HEK293 (cell line): ENCODE measurements at regions not wholly inside any gene's neighbourhood (a gene's known extent, or its start where the extent isn't known, plus 50 kb on each side); places are given as distances from the start of the nearest gene placed in this dataset.

Experiments used
- CTCF ChIA-PET: fragments of 350-600 bp; formaldehyde crosslinking; extraction: SDS; loops from one replicate; lab custom pipeline; 2021; ENCODE audit warnings: antibody characterized with exemption; lab: Yijun Ruan, JAX
- POLR2A ChIA-PET: fragments of 300-600 bp; formaldehyde crosslinking; extraction: SDS; loops from one replicate; lab custom pipeline; 2020; ENCODE audit warnings: antibody characterized with exemption, inconsistent platforms; lab: Yijun Ruan, JAX
- H3K27ac ChIP-seq: fragments of 200-500 bp; sonication (Bioruptor generic); 2 replicates; pipeline ENCODE4 v1.5.1; 2014; ENCODE audit warnings: low read depth, low read length, control low read depth, inconsistent platforms; ENCODE audit errors: extremely low read depth
- H3K36me3 ChIP-seq, 2 experiments: fragments of 200-500 bp in 1 of 2; sonication (Bioruptor generic) in 1 of 2; 1 replicate in 1 of 2; 2 replicates in 1 of 2; pipeline ENCODE4 v1.5.1; 2014 to 2017; ENCODE audit warnings: inconsistent platforms in 2 of 2, low read length in 2 of 2; ENCODE audit not compliant: control insufficient read depth in 2 of 2, insufficient read depth in 1 of 2
- H3K4me1 ChIP-seq: fragments of 200-500 bp; sonication (Bioruptor generic); 2 replicates; pipeline ENCODE4 v1.5.1; 2014; ENCODE audit warnings: mild to moderate bottlenecking, low read length, inconsistent platforms; ENCODE audit not compliant: control insufficient read depth, insufficient read depth
- H3K4me3 ChIP-seq: 2 replicates; pipeline ENCODE4 v1.5.1; 2011; ENCODE audit warnings: low read depth, mild to moderate bottlenecking, control low read depth, low read length, moderate library complexity
- H3K9me3 ChIP-seq: fragments of 200-500 bp; sonication (Bioruptor generic); 2 replicates; pipeline ENCODE4 v1.5.1; 2014; ENCODE audit warnings: low read depth, low read length, inconsistent platforms; ENCODE audit not compliant: control insufficient read depth, insufficient read depth
- MZF1 ChIP-seq: fragments of 450-650 bp; formaldehyde crosslinking; IDR thresholded peaks from 2 replicates; pipeline ENCODE4 v1.5.1; 2017; ENCODE audit warnings: missing biosample characterization, missing genetic modification characterization, borderline replicate concordance
- SALL2 ChIP-seq: fragments of 450-650 bp; formaldehyde crosslinking; IDR thresholded peaks from 2 replicates; pipeline ENCODE4 v1.5.0; 2017; ENCODE audit warnings: missing biosample characterization, mild to moderate bottlenecking, missing genetic modification characterization, borderline replicate concordance
- SCRT2 ChIP-seq: fragments of 450-650 bp; formaldehyde crosslinking; IDR thresholded peaks from 2 replicates; pipeline ENCODE4 v1.5.1; 2016; ENCODE audit warnings: missing biosample characterization, missing genetic modification characterization
- SP3 ChIP-seq: fragments of 450-650 bp; formaldehyde crosslinking; IDR thresholded peaks from 2 replicates; pipeline ENCODE4 v1.5.1; 2016; ENCODE audit warnings: missing biosample characterization, missing genetic modification characterization
- SP7 ChIP-seq: fragments of 450-650 bp; formaldehyde crosslinking; IDR thresholded peaks from 2 replicates; pipeline ENCODE4 v1.5.1; 2016; ENCODE audit warnings: missing biosample characterization, missing genetic modification characterization
- YY2 ChIP-seq: fragments of 450-650 bp; formaldehyde crosslinking; IDR thresholded peaks from 2 replicates; pipeline ENCODE4 v1.5.1; 2016; ENCODE audit warnings: missing biosample characterization, missing genetic modification characterization
- ZNF114 ChIP-seq: fragments of 450-650 bp; formaldehyde crosslinking; IDR thresholded peaks from 2 replicates; pipeline ENCODE4 v1.5.0; 2017; ENCODE audit warnings: missing biosample characterization, missing genetic modification characterization
- ZNF184 ChIP-seq: fragments of 450-650 bp; IDR thresholded peaks from 2 replicates; pipeline ENCODE4 v1.5.1; 2018; ENCODE audit warnings: missing biosample characterization, mild to moderate bottlenecking, missing genetic modification characterization
- ZNF19 ChIP-seq: fragments of 450-650 bp; formaldehyde crosslinking; IDR thresholded peaks from 2 replicates; pipeline ENCODE4; 2016; ENCODE audit warnings: missing biosample characterization, missing genetic modification characterization, low read depth
- ZNF211 ChIP-seq: fragments of 450-650 bp; formaldehyde crosslinking; IDR thresholded peaks from 2 replicates; pipeline ENCODE4 v1.5.1; 2016; ENCODE audit warnings: low read depth, missing biosample characterization, missing genetic modification characterization
- ZNF302 ChIP-seq: fragments of 450-650 bp; formaldehyde crosslinking; IDR thresholded peaks from 2 replicates; pipeline ENCODE4 v1.5.1; 2016; ENCODE audit warnings: missing biosample characterization, missing genetic modification characterization, low read depth
- ZNF324 ChIP-seq: fragments of 450-650 bp; formaldehyde crosslinking; IDR thresholded peaks from 2 replicates; pipeline ENCODE4 v1.5.1; 2016; ENCODE audit warnings: missing biosample characterization, missing genetic modification characterization
- ZNF335 ChIP-seq: fragments of 450-650 bp; formaldehyde crosslinking; conservative IDR thresholded peaks from 2 replicates; pipeline ENCODE4 v1.5.1; 2016; ENCODE audit warnings: missing biosample characterization, missing genetic modification characterization
- ZNF341 ChIP-seq: fragments of 450-650 bp; formaldehyde crosslinking; IDR thresholded peaks from 2 replicates; pipeline ENCODE4; 2016; ENCODE audit warnings: low read depth, missing biosample characterization, missing genetic modification characterization
- ZNF391 ChIP-seq: fragments of 450-650 bp; formaldehyde crosslinking; IDR thresholded peaks from 2 replicates; pipeline ENCODE4 v1.5.1; 2016; ENCODE audit warnings: low read depth, missing biosample characterization, missing genetic modification characterization, borderline replicate concordance
- ZNF394 ChIP-seq: fragments of 450-650 bp; formaldehyde crosslinking; IDR thresholded peaks from 2 replicates; pipeline ENCODE4 v1.5.1; 2016; ENCODE audit warnings: missing biosample characterization, missing genetic modification characterization, mild to moderate bottlenecking, moderate library complexity, borderline replicate concordance
- ZNF423 ChIP-seq: fragments of 450-650 bp; formaldehyde crosslinking; IDR thresholded peaks from 2 replicates; pipeline ENCODE4 v1.5.1; 2016; ENCODE audit warnings: missing biosample characterization, missing genetic modification characterization
- ZNF426 ChIP-seq: fragments of 450-650 bp; formaldehyde crosslinking; IDR thresholded peaks from 2 replicates; pipeline ENCODE4 v1.5.1; 2017; ENCODE audit warnings: missing biosample characterization, missing genetic modification characterization, mild to moderate bottlenecking, inconsistent platforms, moderate library complexity
- ZNF621 ChIP-seq: fragments of 450-650 bp; formaldehyde crosslinking; IDR thresholded peaks from 2 replicates; pipeline ENCODE4 v1.5.1; 2017; ENCODE audit warnings: missing biosample characterization, missing genetic modification characterization
- ZNF626 ChIP-seq: fragments of 450-650 bp; sonication (Bioruptor Pico); formaldehyde crosslinking; IDR thresholded peaks from 2 replicates; pipeline ENCODE4 v1.5.1; 2018; ENCODE audit warnings: missing biosample characterization, missing genetic modification characterization, inconsistent platforms
- ZNF629 ChIP-seq: fragments of 450-650 bp; formaldehyde crosslinking; IDR thresholded peaks from 2 replicates; pipeline ENCODE4 v1.5.1; 2017; ENCODE audit warnings: missing biosample characterization, missing genetic modification characterization
- ZNF658 ChIP-seq: fragments of 450-650 bp; formaldehyde crosslinking; IDR thresholded peaks from 2 replicates; pipeline ENCODE4; 2016; ENCODE audit warnings: missing biosample characterization, missing genetic modification characterization
- ZNF660 ChIP-seq: fragments of 450-650 bp; IDR thresholded peaks from 2 replicates; pipeline ENCODE4 v1.5.1; 2018; ENCODE audit warnings: missing biosample characterization, mild to moderate bottlenecking, missing genetic modification characterization
- ZNF747 ChIP-seq: fragments of 450-650 bp; formaldehyde crosslinking; IDR thresholded peaks from 2 replicates; pipeline ENCODE4 v1.5.1; 2016; ENCODE audit warnings: missing biosample characterization, missing genetic modification characterization
- ZNF791 ChIP-seq: fragments of 450-650 bp; formaldehyde crosslinking; IDR thresholded peaks from 2 replicates; pipeline ENCODE4 v1.5.1; 2016; ENCODE audit warnings: missing biosample characterization, missing genetic modification characterization
- ZSCAN16 ChIP-seq: fragments of 450-650 bp; formaldehyde crosslinking; IDR thresholded peaks from 2 replicates; pipeline ENCODE4 v1.5.1; 2016; ENCODE audit warnings: missing biosample characterization, missing genetic modification characterization
- TF ChIP-seq, protein P1 (sequence below): fragments of 450-650 bp; IDR thresholded peaks from 2 replicates; pipeline ENCODE4 v1.5.1; 2018; ENCODE audit warnings: missing biosample characterization, missing genetic modification characterization
- TF ChIP-seq, protein P2 (sequence below): fragments of 450-650 bp; formaldehyde crosslinking; IDR thresholded peaks from 2 replicates; pipeline ENCODE4 v1.5.1; 2016; ENCODE audit warnings: missing biosample characterization, missing genetic modification characterization

DNA sequence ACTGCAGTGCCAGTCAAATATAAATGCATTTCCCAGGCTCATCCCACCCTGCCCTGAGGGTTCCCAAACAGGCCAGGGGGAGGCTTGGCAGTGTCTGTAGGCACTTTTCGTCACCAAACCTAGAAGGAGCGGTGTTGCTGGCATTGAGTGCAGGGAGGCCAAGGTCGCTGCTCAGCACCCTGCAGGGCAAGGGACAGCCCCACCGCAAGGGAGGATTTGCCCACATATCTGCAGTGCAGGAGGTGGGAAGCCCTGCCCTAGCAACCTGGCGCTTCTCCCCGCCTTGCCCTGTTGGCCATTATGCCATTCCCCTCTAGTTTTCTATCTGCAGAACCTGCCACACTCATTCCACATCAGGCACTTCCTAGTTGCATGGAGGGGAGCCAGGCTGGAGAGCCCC lies 327.8 kb upstream of the ADCY2 start:
- no peak for TF ChIP-seq YY2
- TF ChIP-seq ZNF394, result no peak
- no peak for TF ChIP-seq MZF1
- TF ChIP-seq SP7 (tag by site-specific recombination), result no peak
- TF ChIP-seq ZSCAN16, result no peak
- no peak for TF ChIP-seq ZNF335 (tag by site-specific recombination)
- no peak for TF ChIP-seq ZNF341 (tag by site-specific recombination)
- no peak for TF ChIP-seq ZNF423 (tag by site-specific recombination)
- no peak for TF ChIP-seq ZNF660
- no peak for TF ChIP-seq ZNF426
- TF ChIP-seq ZNF791 (tag by site-specific recombination), result no peak
- H3K4me1 ChIP-seq, result no peaks in the 10 kb centered on the region
- ChIA-PET CTCF (interaction anchor here (0.7 kb wide), 1 partner anchor 21 kb away, joined by 3 read pairs; no protein-coding TSS in a partner anchor), POLR2A (no interaction called here)
- H3K4me3 ChIP-seq, result no peak overlapping the region
- no peak overlapping the region for H3K27ac ChIP-seq
- H3K36me3 ChIP-seq, result no peaks in the 10 kb centered on the region
- H3K9me3 ChIP-seq, result no peaks in the 10 kb centered on the region

DNA sequence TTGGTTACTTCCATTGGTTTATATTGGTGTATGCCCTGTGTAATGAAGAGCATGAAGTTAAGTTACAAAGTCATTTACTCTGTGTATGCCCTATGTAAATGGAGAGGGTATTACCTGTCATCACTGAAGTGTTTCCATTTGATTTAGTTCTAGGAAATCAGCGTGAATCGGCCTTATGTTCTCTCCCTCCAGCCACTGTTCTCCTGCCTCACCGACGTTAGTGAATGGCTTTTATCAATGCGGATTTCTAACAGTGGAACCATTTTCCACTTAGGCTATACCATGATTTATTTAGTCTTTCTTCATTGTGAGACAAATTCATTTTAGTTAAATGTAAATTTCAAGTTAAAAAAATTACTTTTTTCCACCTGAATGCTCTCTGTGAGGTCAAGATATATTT lies 327.0 kb upstream of the ADCY2 start:
- POLR2A ChIA-PET, result no interaction called here
- Histone ChIP-seq H3K27ac (no peak overlapping the region), H3K4me3 (no peak overlapping the region), H3K4me1 (no peaks in the 10 kb centered on the region), H3K9me3 (no peaks in the 10 kb centered on the region), H3K36me3 (no peaks in the 10 kb centered on the region)
- CTCF ChIA-PET, result no interaction called here
- TF ChIP-seq, protein P1, sequence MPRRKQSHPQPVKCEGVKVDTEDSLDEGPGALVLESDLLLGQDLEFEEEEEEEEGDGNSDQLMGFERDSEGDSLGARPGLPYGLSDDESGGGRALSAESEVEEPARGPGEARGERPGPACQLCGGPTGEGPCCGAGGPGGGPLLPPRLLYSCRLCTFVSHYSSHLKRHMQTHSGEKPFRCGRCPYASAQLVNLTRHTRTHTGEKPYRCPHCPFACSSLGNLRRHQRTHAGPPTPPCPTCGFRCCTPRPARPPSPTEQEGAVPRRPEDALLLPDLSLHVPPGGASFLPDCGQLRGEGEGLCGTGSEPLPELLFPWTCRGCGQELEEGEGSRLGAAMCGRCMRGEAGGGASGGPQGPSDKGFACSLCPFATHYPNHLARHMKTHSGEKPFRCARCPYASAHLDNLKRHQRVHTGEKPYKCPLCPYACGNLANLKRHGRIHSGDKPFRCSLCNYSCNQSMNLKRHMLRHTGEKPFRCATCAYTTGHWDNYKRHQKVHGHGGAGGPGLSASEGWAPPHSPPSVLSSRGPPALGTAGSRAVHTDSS (tag by site-specific recombination), result no peak
- TF ChIP-seq ZNF747 (tag by site-specific recombination) (no peak), ZNF19 (no peak), ZNF626 (tag by site-specific recombination) (no peak)

DNA sequence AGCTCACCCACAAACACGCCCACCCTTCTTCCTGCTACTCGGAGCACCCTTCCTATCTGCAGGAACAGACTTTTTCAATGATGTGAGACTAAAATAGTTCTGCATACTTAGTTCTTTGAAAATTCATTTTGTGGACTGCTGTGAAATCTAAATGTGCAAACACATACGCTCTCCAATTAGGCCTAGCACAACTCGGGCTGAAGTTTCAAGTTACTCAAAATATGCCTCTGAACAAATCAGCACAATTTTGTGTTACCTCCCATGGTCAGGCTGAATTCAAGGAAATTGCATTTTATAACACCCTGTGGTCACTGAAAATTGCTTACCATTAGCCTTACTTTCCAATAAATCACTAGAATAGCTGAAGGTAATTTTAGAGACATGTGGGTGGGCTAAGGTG lies 323.8 kb upstream of the ADCY2 start:
- H3K27ac ChIP-seq, result no peak overlapping the region
- H3K36me3 ChIP-seq, result no peaks in the 10 kb centered on the region
- ChIA-PET POLR2A (no interaction called here), CTCF (no interaction called here)
- no peaks in the 10 kb centered on the region for H3K9me3 ChIP-seq
- no peaks in the 10 kb centered on the region for H3K4me1 ChIP-seq
- TF ChIP-seq, protein P1 (tag by site-specific recombination), result no peak
- TF ChIP-seq ZNF621 (tag by site-specific recombination), result no peak
- no peak for TF ChIP-seq ZNF658 (tag by site-specific recombination)
- TF ChIP-seq SP3 (tag by site-specific recombination), result no peak
- TF ChIP-seq ZNF19, result no peak
- TF ChIP-seq, protein P2, sequence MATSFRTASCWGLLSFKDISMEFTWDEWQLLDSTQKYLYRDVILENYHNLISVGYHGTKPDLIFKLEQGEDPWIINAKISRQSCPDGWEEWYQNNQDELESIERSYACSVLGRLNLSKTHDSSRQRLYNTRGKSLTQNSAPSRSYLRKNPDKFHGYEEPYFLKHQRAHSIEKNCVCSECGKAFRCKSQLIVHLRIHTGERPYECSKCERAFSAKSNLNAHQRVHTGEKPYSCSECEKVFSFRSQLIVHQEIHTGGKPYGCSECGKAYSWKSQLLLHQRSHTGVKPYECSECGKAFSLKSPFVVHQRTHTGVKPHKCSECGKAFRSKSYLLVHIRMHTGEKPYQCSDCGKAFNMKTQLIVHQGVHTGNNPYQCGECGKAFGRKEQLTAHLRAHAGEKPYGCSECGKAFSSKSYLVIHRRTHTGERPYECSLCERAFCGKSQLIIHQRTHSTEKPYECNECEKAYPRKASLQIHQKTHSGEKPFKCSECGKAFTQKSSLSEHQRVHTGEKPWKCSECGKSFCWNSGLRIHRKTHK, result no peak
- TF ChIP-seq ZNF324, result no peak
- no peak for TF ChIP-seq SALL2 (tag by site-specific recombination)
- no peak for TF ChIP-seq ZNF394
- TF ChIP-seq ZNF302 (tag by site-specific recombination), result no peak
- no peak for TF ChIP-seq ZNF114
- no peak for TF ChIP-seq SCRT2 (tag by site-specific recombination)
- TF ChIP-seq ZNF629 (tag by site-specific recombination), result no peak
- no peak for TF ChIP-seq ZNF391 (tag by site-specific recombination)
- no peak for TF ChIP-seq ZNF211
- no peak for TF ChIP-seq ZNF184 (tag by site-specific recombination)
- H3K4me3 ChIP-seq, result no peak overlapping the region
